HepG2 (cell line): ENCODE measurements at regions not wholly inside any gene's neighbourhood (a gene's known extent, or its start where the extent isn't known, plus 50 kb on each side); places are given as distances from the start of the nearest gene placed in this dataset.

Experiments
- ARID5B ChIP-seq: IDR thresholded peaks from 2 replicates; pipeline ENCODE4 v1.4.0; 2020; ENCODE audit warnings: mild to moderate bottlenecking, missing genetic modification reagents
- BHLHE40 ChIP-seq: IDR thresholded peaks from 2 replicates; pipeline ENCODE4 v1.6.1; 2011; ENCODE audit warnings: low read length, improper control_type of control experiment
- CTCF ChIP-seq: sonication (generic); formaldehyde crosslinking; IDR thresholded peaks from 2 replicates; pipeline ENCODE4 v1.5.0; 2020; ENCODE audit warnings: mild to moderate bottlenecking, missing genetic modification reagents, moderate library complexity
- ETV6 ChIP-seq: sonication (generic); formaldehyde crosslinking; conservative IDR thresholded peaks from 2 replicates; pipeline ENCODE4 v1.4.0; 2020; ENCODE audit warnings: missing genetic modification reagents
- NR1H2 ChIP-seq: sonication (generic); formaldehyde crosslinking; IDR thresholded peaks from 2 replicates; pipeline ENCODE4 v1.8.1; 2022; ENCODE audit warnings: low read depth, missing genetic modification reagents, borderline replicate concordance
- POLR2A ChIP-seq, 2 experiments: IDR thresholded peaks; 2 replicates each; pipeline ENCODE4 v1.6.1; 2011; ENCODE audit warnings: low read depth in 2 of 2, low read length in 2 of 2, mild to moderate bottlenecking in 1 of 2, moderate library complexity in 1 of 2; ENCODE audit not compliant: insufficient read depth in 1 of 2
- RBAK ChIP-seq: sonication (generic); formaldehyde crosslinking; IDR thresholded peaks from 2 replicates; pipeline ENCODE4 v1.5.1; 2020; ENCODE audit warnings: mild to moderate bottlenecking, missing genetic modification reagents
- SETDB1 ChIP-seq: sonication (generic); formaldehyde crosslinking; IDR thresholded peaks from 2 replicates; pipeline ENCODE4 v1.5.1; 2020; ENCODE audit warnings: missing genetic modification reagents, mild to moderate bottlenecking, borderline replicate concordance
- SMAD3 ChIP-seq: sonication (generic); formaldehyde crosslinking; IDR thresholded peaks from 2 replicates; pipeline ENCODE4 v1.4.0; 2020; ENCODE audit warnings: missing genetic modification reagents
- ZFP90 ChIP-seq: sonication (generic); formaldehyde crosslinking; IDR thresholded peaks from 2 replicates; pipeline ENCODE4 v1.8.0; 2022; ENCODE audit warnings: missing genetic modification reagents, mild to moderate bottlenecking, inconsistent platforms, borderline replicate concordance
- ZNF572 ChIP-seq: sonication (generic); formaldehyde crosslinking; IDR thresholded peaks from 2 replicates; pipeline ENCODE4 v1.5.1; 2020; ENCODE audit warnings: mild to moderate bottlenecking, missing genetic modification reagents
- TF ChIP-seq, protein P1 (sequence below): sonication (generic); formaldehyde crosslinking; IDR thresholded peaks from 2 replicates; pipeline ENCODE4 v1.4.0; 2020; ENCODE audit warnings: low read depth, mild to moderate bottlenecking, missing genetic modification reagents
- TF ChIP-seq, protein P2 (sequence below): sonication (generic); formaldehyde crosslinking; IDR thresholded peaks from 2 replicates; pipeline ENCODE4 v1.8.0; 2022; ENCODE audit warnings: missing genetic modification reagents, mild to moderate bottlenecking, borderline replicate concordance

- TF ChIP-seq SETDB1 (CRISPR knock-in tag) (no peak), SMAD3 (CRISPR knock-in tag) (no peak), NR1H2 (CRISPR knock-in tag) (no peak), CTCF (no peak), ARID5B (CRISPR knock-in tag) (no peak), ETV6 (CRISPR knock-in tag) (no peak), ZFP90 (no peak), ZNF572 (no peak), BHLHE40 (no peak), RBAK (CRISPR knock-in tag) (no peak), POLR2A (IDR thresholded peaks at IDR 0.05; ENCODE audit: insufficient read depth in 1 of 2, low read depth in 2 of 2, low read length in 2 of 2) (no peak)
- TF ChIP-seq, protein P1, sequence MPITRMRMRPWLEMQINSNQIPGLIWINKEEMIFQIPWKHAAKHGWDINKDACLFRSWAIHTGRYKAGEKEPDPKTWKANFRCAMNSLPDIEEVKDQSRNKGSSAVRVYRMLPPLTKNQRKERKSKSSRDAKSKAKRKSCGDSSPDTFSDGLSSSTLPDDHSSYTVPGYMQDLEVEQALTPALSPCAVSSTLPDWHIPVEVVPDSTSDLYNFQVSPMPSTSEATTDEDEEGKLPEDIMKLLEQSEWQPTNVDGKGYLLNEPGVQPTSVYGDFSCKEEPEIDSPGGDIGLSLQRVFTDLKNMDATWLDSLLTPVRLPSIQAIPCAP: no peak
- TF ChIP-seq, protein P2, sequence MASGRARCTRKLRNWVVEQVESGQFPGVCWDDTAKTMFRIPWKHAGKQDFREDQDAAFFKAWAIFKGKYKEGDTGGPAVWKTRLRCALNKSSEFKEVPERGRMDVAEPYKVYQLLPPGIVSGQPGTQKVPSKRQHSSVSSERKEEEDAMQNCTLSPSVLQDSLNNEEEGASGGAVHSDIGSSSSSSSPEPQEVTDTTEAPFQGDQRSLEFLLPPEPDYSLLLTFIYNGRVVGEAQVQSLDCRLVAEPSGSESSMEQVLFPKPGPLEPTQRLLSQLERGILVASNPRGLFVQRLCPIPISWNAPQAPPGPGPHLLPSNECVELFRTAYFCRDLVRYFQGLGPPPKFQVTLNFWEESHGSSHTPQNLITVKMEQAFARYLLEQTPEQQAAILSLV (CRISPR knock-in tag): no peak
These were observed 62.0 kb upstream of the ST8SIA6 start for GRCh38 chr10:17516376-17516775.
